HFF-Myc (cell line): ENCODE measurements at regions not wholly inside any gene's neighbourhood (a gene's known extent, or its start where the extent isn't known, plus 50 kb on each side); places are given as distances from the start of the nearest gene placed in this dataset.

ENCODE experiments used
- DNase-seq: peaks from one replicate; pipeline ENCODE4 v3.0.0-alpha.2; 2011; ENCODE audit warnings: low read depth; ENCODE audit errors: extremely low read depth
- H3K4me3 ChIP-seq: replicated peaks from 2 replicates; pipeline ENCODE4 v1.5.1; 2011; ENCODE audit warnings: low read depth, mild to moderate bottlenecking, control low read depth, low read length
- TF ChIP-seq, protein P1 (sequence below): IDR thresholded peaks from 2 replicates; pipeline ENCODE4 v1.5.1; 2012; ENCODE audit warnings: mild to moderate bottlenecking, low read depth, low read length, control low read depth; ENCODE audit errors: missing control alignments

GRCh38 chr18:10114717-10115463 is 201.1 kb downstream of the VAPA start:
- TF ChIP-seq, protein P1, sequence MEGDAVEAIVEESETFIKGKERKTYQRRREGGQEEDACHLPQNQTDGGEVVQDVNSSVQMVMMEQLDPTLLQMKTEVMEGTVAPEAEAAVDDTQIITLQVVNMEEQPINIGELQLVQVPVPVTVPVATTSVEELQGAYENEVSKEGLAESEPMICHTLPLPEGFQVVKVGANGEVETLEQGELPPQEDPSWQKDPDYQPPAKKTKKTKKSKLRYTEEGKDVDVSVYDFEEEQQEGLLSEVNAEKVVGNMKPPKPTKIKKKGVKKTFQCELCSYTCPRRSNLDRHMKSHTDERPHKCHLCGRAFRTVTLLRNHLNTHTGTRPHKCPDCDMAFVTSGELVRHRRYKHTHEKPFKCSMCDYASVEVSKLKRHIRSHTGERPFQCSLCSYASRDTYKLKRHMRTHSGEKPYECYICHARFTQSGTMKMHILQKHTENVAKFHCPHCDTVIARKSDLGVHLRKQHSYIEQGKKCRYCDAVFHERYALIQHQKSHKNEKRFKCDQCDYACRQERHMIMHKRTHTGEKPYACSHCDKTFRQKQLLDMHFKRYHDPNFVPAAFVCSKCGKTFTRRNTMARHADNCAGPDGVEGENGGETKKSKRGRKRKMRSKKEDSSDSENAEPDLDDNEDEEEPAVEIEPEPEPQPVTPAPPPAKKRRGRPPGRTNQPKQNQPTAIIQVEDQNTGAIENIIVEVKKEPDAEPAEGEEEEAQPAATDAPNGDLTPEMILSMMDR, result no peak
- H3K4me3 ChIP-seq, result no peak overlapping the region
- DNase-seq, result no peak

DNA sequence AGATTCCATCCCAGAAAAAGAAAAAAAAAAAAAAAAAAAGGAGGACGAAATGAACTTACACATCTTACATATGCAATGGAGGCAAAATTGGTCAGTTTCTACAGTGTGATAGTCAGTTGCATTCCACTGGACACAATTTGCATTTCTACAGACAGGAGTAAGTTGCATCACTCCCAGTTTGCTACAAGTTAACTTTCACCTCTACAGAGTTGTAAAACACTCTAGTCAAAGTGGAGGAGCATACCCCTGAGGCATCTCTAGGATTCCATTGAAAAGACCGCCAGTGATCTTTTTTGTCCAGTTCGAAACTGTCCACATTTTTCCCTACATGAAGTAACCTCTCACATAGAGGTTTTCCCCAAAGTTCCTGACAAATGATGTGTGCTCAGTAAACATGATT is 202.8 kb downstream of the VAPA start:
- DNase-seq, result no peak
- H3K4me3 ChIP-seq, result no peak overlapping the region
- TF ChIP-seq, protein P1, result no peak

- TF ChIP-seq, protein P1, result no peak
- no peak overlapping the region for H3K4me3 ChIP-seq
- DNase-seq, result no peak
These were observed 205.7 kb downstream of the VAPA start for GRCh38 chr18:10119528-10119927.

- TF ChIP-seq, protein P1, result no peak
- H3K4me3 ChIP-seq, result no peak overlapping the region
- no peak for DNase-seq
These were observed 206.2 kb downstream of the VAPA start for GRCh38 chr18:10119991-10120390.

DNA sequence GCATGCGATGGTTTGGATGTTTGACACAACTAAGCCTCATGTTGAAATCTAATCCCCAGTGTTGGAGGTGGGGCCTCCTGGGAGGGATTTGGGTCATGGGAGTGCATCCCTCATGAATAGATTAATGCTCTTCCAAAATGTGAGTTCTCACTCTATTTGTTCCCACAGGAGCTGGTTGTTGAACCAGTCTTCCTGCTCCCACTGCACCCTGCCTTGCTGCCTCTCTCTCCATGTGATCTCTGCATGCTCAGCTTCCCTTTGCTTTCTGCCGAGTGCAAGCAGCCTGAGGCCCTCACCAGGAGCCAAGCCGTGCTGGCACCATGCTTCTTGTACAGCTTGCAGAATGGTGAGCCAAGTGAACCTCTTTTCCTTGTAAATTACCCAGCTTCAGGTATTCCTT is 206.8 kb downstream of the VAPA start:
- DNase-seq, result no peak
- TF ChIP-seq, protein P1, result no peak
- H3K4me3 ChIP-seq, result no peak overlapping the region

DNA sequence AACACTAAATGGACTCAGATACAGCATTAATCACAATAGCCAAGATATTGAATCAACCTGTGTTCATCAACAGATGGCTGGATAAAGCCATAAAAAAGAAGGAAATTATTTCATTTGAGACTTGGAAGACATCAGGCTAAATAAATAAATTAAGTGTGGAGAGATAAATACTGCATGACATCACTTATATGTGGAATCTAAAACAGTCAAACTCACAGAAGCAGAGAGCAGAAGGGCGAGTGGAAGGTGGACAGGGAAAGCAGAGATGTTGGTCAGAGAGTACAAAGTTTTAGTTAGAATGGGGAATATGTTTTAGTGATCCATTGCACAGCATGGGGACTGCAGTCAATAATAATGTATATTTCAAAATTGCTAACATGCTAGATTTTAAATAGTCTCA is 207.2 kb downstream of the VAPA start:
- no peak for DNase-seq
- no peak overlapping the region for H3K4me3 ChIP-seq
- TF ChIP-seq, protein P1, result no peak
